Spinal cord (tissue), 9 donors: ENCODE measurements at regions not wholly inside any gene's neighbourhood (a gene's known extent, or its start where the extent isn't known, plus 50 kb on each side); places are given as distances from the start of the nearest gene placed in this dataset.

Source experiments
- DNase-seq, 6 donors: peaks; one replicate each; pipeline versions ENCODE4 v3.0.0 to v3.0.0-alpha.2; 2013 to 2015; ENCODE audit warnings: low spot score in 6 of 6, low read depth in 4 of 6
- H3K27ac ChIP-seq: one replicate; pipeline ENCODE4 v1.5.1; 2013; ENCODE audit warnings: low read depth, low read length, control low read depth
- H3K27me3 ChIP-seq: one replicate; pipeline ENCODE4 v1.6.1; 2013; ENCODE audit warnings: low read length; ENCODE audit not compliant: control insufficient read depth, insufficient read depth
- H3K36me3 ChIP-seq: one replicate; pipeline ENCODE4 v1.6.1; 2013; ENCODE audit warnings: low read length; ENCODE audit not compliant: control insufficient read depth, insufficient read depth
- H3K4me1 ChIP-seq: one replicate; pipeline ENCODE4 v1.6.1; 2013; ENCODE audit warnings: low read length; ENCODE audit not compliant: control insufficient read depth, insufficient read depth
- H3K4me3 ChIP-seq: one replicate; pipeline ENCODE4 v1.5.1; 2013; ENCODE audit warnings: low read depth, low read length, control low read depth
- H3K9me3 ChIP-seq: one replicate; pipeline ENCODE4 v1.6.1; 2013; ENCODE audit warnings: low read length; ENCODE audit not compliant: control insufficient read depth, insufficient read depth
- WGBS: methylation state at CpG from one replicate; pipeline ENCODE4 v1.1.5; 2013; ENCODE audit warnings: missing lambda C conversion rate; ENCODE audit not compliant: insufficient coverage; 5-methylcytosine and 5-hydroxymethylcytosine counted together
- donor health status: healthy.

- Histone ChIP-seq H3K4me3 (no peak overlapping the region), H3K27ac (no peak overlapping the region), H3K36me3 (no peaks in the 10 kb centered on the region), H3K4me1 (no peaks in the 10 kb centered on the region), H3K27me3 (no peaks in the 10 kb centered on the region), H3K9me3 (no peaks in the 10 kb centered on the region)
- no peak for DNase-seq
- 92% methylated on average over 2 of the region's 5 CpGs for WGBS
Measured at GRCh38 chr16:86170720-86171119, 271.8 kb downstream of the IRF8 start.

GRCh38 chr16:86171329-86171728, 272.4 kb downstream of the IRF8 start:
- no peak overlapping the region for H3K27ac ChIP-seq
- WGBS, result 94% methylated on average over 3 of the region's 5 CpGs

GRCh38 chr16:86175816-86176215, 276.9 kb downstream of the IRF8 start:
- Histone ChIP-seq H3K4me1 (no peaks in the 10 kb centered on the region), H3K36me3 (no peaks in the 10 kb centered on the region), H3K9me3 (no peaks in the 10 kb centered on the region), H3K27ac (no peak overlapping the region), H3K27me3 (no peaks in the 10 kb centered on the region), H3K4me3 (no peak overlapping the region)
- WGBS, result 100% methylated on average over 2 of the region's 3 CpGs
- no peak for DNase-seq

More at GRCh38 chr16:86171329-86171728, 272.4 kb downstream of the IRF8 start:
- no peak for DNase-seq
- H3K4me1 ChIP-seq, result no peaks in the 10 kb centered on the region
- no peak overlapping the region for H3K4me3 ChIP-seq
- H3K27me3 ChIP-seq, result no peaks in the 10 kb centered on the region
- H3K9me3 ChIP-seq, result no peaks in the 10 kb centered on the region
- H3K36me3 ChIP-seq, result no peaks in the 10 kb centered on the region

- H3K9me3 ChIP-seq, result no peaks in the 10 kb centered on the region
- H3K36me3 ChIP-seq, result no peaks in the 10 kb centered on the region
- no peaks in the 10 kb centered on the region for H3K4me1 ChIP-seq
- WGBS, result 89% methylated on average over 2 of the region's 3 CpGs
- H3K27ac ChIP-seq, result no peak overlapping the region
- no peak for DNase-seq
- H3K27me3 ChIP-seq, result no peaks in the 10 kb centered on the region
- H3K4me3 ChIP-seq, result no peak overlapping the region
Measured at GRCh38 chr16:86176462-86176861, 277.5 kb downstream of the IRF8 start.

- Histone ChIP-seq H3K9me3 (no peaks in the 10 kb centered on the region), H3K27me3 (no peaks in the 10 kb centered on the region), H3K27ac (no peak overlapping the region), H3K4me1 (no peaks in the 10 kb centered on the region), H3K36me3 (no peaks in the 10 kb centered on the region), H3K4me3 (no peak overlapping the region)
- DNase-seq, result no peak
- 75% methylated on average over 13 of the region's 13 CpGs for WGBS
Measured at GRCh38 chr16:86180244-86180643, 281.3 kb downstream of the IRF8 start.

- H3K36me3 ChIP-seq, result no peaks in the 10 kb centered on the region
- H3K27ac ChIP-seq, result no peak overlapping the region
- no peaks in the 10 kb centered on the region for H3K27me3 ChIP-seq
- no peak overlapping the region for H3K4me3 ChIP-seq
- H3K9me3 ChIP-seq, result no peaks in the 10 kb centered on the region
- H3K4me1 ChIP-seq, result no peaks in the 10 kb centered on the region
- 98% methylated on average over 4 of the region's 4 CpGs for WGBS
- no peak for DNase-seq
Measured at GRCh38 chr16:86180780-86181179, 281.8 kb downstream of the IRF8 start.

GRCh38 chr16:86181526-86181925, 282.6 kb downstream of the IRF8 start:
- no peak for DNase-seq
- no peaks in the 10 kb centered on the region for H3K4me1 ChIP-seq
- H3K27me3 ChIP-seq, result no peaks in the 10 kb centered on the region
- H3K4me3 ChIP-seq, result no peak overlapping the region
- H3K36me3 ChIP-seq, result no peaks in the 10 kb centered on the region
- H3K9me3 ChIP-seq, result no peaks in the 10 kb centered on the region
- 82% methylated on average over 15 of the region's 15 CpGs for WGBS
- no peak overlapping the region for H3K27ac ChIP-seq

- Histone ChIP-seq H3K27ac (no peak overlapping the region), H3K9me3 (no peaks in the 10 kb centered on the region)
- 85% methylated on average over 6 of the region's 6 CpGs for WGBS
Measured at GRCh38 chr16:86184185-86184584, 285.2 kb downstream of the IRF8 start.

GRCh38 chr16:86185089-86185488, 286.1 kb downstream of the IRF8 start:
- no peaks in the 10 kb centered on the region for H3K36me3 ChIP-seq
- no peaks in the 10 kb centered on the region for H3K9me3 ChIP-seq
- H3K4me1 ChIP-seq, result no peaks in the 10 kb centered on the region
- no peak for DNase-seq
- WGBS, result 59% methylated on average over 4 of the region's 6 CpGs
- H3K4me3 ChIP-seq, result no peak overlapping the region
- H3K27ac ChIP-seq, result no peak overlapping the region
- H3K27me3 ChIP-seq, result peaks cover 2% of the 10 kb centered on the region

More at GRCh38 chr16:86184185-86184584, 285.2 kb downstream of the IRF8 start:
- Histone ChIP-seq H3K36me3 (no peaks in the 10 kb centered on the region), H3K4me1 (no peaks in the 10 kb centered on the region), H3K4me3 (no peak overlapping the region), H3K27me3 (peaks cover 2% of the 10 kb centered on the region)
- DNase-seq, result no peak

- Histone ChIP-seq H3K27me3 (peaks cover 7% of the 10 kb centered on the region), H3K27ac (no peak overlapping the region), H3K4me1 (no peaks in the 10 kb centered on the region), H3K4me3 (no peak overlapping the region), H3K36me3 (no peaks in the 10 kb centered on the region), H3K9me3 (no peaks in the 10 kb centered on the region)
- no peak for DNase-seq
- WGBS, result 97% methylated on average over 6 of the region's 13 CpGs
Measured at GRCh38 chr16:86186313-86186712, 287.4 kb downstream of the IRF8 start.
